ENCODE measurements at regions not wholly inside any gene's neighbourhood (a gene's known extent, or its start where the extent isn't known, plus 50 kb on each side); places are given as distances from the start of the nearest gene placed in this dataset.

- Histone ChIP-seq H3K9me3 (ENCODE audit: control extremely low read depth in 1 of 5, control insufficient read depth in 4 of 5, insufficient read depth in 2 of 5, low read depth in 1 of 5, low read length in 4 of 5) (peaks cover 0 to 7% (median 4%) of the 10 kb centered on the region in 5 experiments), H3K27me3 (replicated peaks in 2 of 5; ENCODE audit: control insufficient read depth in 4 of 5, insufficient read depth in 5 of 5, low read length in 4 of 5) (no peaks in the 10 kb centered on the region), H3K27ac (ENCODE audit: insufficient read depth in 1 of 2, low read depth in 1 of 2, low read length in 2 of 2, poor library complexity in 1 of 2, severe bottlenecking in 2 of 2) (no peak overlapping the region), H3K36me3 (ENCODE audit: control insufficient read depth in 4 of 4, insufficient read depth in 4 of 4, low read length in 3 of 4) (peaks cover 0 to 23% (median 12%) of the 10 kb centered on the region in 4 experiments), H3K4me1 (ENCODE audit: control extremely low read depth in 1 of 4, control insufficient read depth in 4 of 4, insufficient read depth in 4 of 4, low read length in 3 of 4) (peaks cover 0 to 8% (median 0%) of the 10 kb centered on the region in 4 experiments), H3K4me3 (ENCODE audit: control insufficient read depth in 1 of 7, extremely low read depth in 1 of 7, insufficient read depth in 4 of 7, low read depth in 2 of 7, low read length in 6 of 7) (no peak overlapping the region)
- no peak for DNase-seq
- ChIA-PET CTCF (no interaction called here), POLR2A (no interaction called here)
- WGBS (ENCODE audit: insufficient coverage) = no CpG with 5 or more reads among the region's 2 CpGs
Observed at GRCh38 chr6:21764989-21765388, 171.4 kb downstream of the SOX4 start.

DNA sequence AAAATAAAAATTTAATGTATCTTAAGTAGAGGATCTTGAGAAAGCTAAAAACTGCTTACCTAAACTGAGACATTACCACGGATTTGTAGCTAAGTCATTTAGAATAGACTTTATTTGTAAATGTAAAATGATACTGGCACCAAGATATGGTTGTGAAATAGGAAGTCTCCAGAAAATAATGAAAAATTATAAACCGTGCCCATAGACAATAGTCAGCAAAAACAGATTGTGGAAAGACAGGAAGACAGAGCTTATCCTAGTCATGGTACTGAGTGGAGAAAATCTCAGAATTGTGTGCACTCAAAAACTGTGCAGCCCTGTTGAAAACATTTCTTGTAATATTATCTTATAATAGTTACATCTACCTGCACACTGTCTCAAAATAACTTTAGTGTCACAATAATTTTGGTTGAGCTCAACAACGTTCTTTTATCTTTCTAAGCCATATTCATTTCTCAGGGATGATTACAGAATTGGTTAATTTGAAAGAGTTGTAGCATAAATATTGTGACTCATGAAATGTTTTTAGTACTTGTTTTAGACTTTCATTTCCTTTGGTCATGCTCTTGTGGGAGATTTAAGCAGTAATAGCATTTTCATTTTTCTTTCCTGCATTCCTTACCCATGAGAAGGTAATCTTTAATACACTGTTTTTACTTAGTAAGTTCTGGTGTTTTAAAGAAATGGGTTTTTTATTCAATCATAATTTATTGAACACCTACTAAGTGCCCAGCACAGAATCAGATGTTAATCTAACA is 174.5 kb downstream of the SOX4 start:
- Histone ChIP-seq H3K4me3 (ENCODE audit: control insufficient read depth in 1 of 7, extremely low read depth in 1 of 7, insufficient read depth in 4 of 7, low read depth in 2 of 7, low read length in 6 of 7) (no peak overlapping the region), H3K27me3 (replicated peaks in 2 of 5; ENCODE audit: control insufficient read depth in 4 of 5, insufficient read depth in 5 of 5, low read length in 4 of 5) (no peaks in the 10 kb centered on the region), H3K27ac (ENCODE audit: insufficient read depth in 1 of 2, low read depth in 1 of 2, low read length in 2 of 2, poor library complexity in 1 of 2, severe bottlenecking in 2 of 2) (no peak overlapping the region), H3K4me1 (ENCODE audit: control extremely low read depth in 1 of 4, control insufficient read depth in 4 of 4, insufficient read depth in 4 of 4, low read length in 3 of 4) (peaks cover 0 to 8% (median 0%) of the 10 kb centered on the region in 4 experiments), H3K36me3 (ENCODE audit: control insufficient read depth in 4 of 4, insufficient read depth in 4 of 4, low read length in 3 of 4) (peaks cover 0 to 4% (median under 1%) of the 10 kb centered on the region in 4 experiments), H3K9me3 (ENCODE audit: control extremely low read depth in 1 of 5, control insufficient read depth in 4 of 5, insufficient read depth in 2 of 5, low read depth in 1 of 5, low read length in 4 of 5) (no peaks in the 10 kb centered on the region)
- no CpG with 5 or more reads among the region's 3 CpGs for WGBS (ENCODE audit: insufficient coverage)
- CTCF ChIA-PET = interaction anchor here (1.1 to 1.3 kb wide), 2 partner anchors 8 to 173 kb away, joined by 3 read pairs; no protein-coding TSS in a partner anchor
- DNase-seq = peak in 2 of 3 donors; percentile 30 to 53
- POLR2A ChIA-PET = interaction anchor here (0.5 kb wide), 1 partner anchor 9 kb away, joined by 3 read pairs; no protein-coding TSS in a partner anchor

DNA sequence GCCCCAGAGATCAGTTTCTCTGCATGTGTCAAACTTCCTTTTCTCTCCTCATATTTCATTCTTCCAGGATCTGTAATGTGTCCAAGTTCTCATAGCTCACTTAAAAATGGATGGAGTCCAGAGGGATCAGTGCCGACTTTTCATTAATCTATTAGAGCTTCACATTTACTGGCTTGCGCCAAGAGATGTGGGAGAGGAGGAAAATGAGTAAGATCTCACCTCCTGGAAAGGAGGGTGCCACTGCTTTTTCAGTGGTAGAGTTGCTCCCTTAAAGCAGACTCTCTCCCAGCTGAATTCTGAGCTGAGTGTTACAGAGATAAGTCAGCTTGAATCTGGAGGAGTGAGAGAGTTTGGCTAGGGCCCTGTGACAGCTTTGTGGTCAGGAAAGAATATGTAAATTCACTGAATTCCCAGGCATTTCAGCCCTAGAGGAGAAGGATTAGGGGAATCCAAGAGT is 175.9 kb downstream of the SOX4 start:
- ChIA-PET POLR2A (interaction anchor here (0.6 kb wide), 1 partner anchor 293 kb away, joined by 4 read pairs; no protein-coding TSS in a partner anchor), CTCF (interaction anchor here (0.9 to 1.0 kb wide), 2 partner anchors 8 to 181 kb away, joined by 3 read pairs; no protein-coding TSS in a partner anchor)
- H3K36me3 ChIP-seq (ENCODE audit: control insufficient read depth in 4 of 4, insufficient read depth in 4 of 4, low read length in 3 of 4) = peaks cover 0 to 4% (median under 1%) of the 10 kb centered on the region in 4 experiments
- peaks cover 0 to 8% (median 0%) of the 10 kb centered on the region in 4 experiments for H3K4me1 ChIP-seq (ENCODE audit: control extremely low read depth in 1 of 4, control insufficient read depth in 4 of 4, insufficient read depth in 4 of 4, low read length in 3 of 4)
- no peak for DNase-seq
- no peak overlapping the region for H3K27ac ChIP-seq (ENCODE audit: insufficient read depth in 1 of 2, low read depth in 1 of 2, low read length in 2 of 2, poor library complexity in 1 of 2, severe bottlenecking in 2 of 2)
- H3K9me3 ChIP-seq (ENCODE audit: control extremely low read depth in 1 of 5, control insufficient read depth in 4 of 5, insufficient read depth in 2 of 5, low read depth in 1 of 5, low read length in 4 of 5) = no peaks in the 10 kb centered on the region
- H3K4me3 ChIP-seq (ENCODE audit: control insufficient read depth in 1 of 7, extremely low read depth in 1 of 7, insufficient read depth in 4 of 7, low read depth in 2 of 7, low read length in 6 of 7) = no peak overlapping the region
- 100% methylated on average over 2 of the region's 2 CpGs for WGBS (ENCODE audit: insufficient coverage)
- H3K27me3 ChIP-seq (replicated peaks in 2 of 5; ENCODE audit: control insufficient read depth in 4 of 5, insufficient read depth in 5 of 5, low read length in 4 of 5) = no peaks in the 10 kb centered on the region

DNA sequence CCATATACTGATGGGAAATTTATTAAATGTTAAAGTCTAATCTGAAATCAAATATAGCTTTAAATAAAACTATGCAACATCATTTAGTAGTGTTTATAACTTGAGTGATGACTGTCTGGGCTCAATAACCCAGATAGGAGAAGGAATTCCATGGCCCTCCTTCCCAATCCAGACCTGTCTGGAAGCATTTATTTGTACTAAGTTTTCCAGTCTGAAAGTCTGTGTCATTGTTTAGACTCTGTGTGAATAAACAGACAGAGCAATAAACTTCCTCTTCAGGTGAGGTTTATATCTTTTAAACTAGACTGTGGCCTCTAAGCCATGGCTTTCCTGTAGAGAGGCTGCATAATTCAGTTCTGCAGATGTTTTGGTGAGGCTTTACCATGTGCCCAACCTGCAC is 176.4 kb downstream of the SOX4 start:
- POLR2A ChIA-PET = no interaction called here
- H3K27me3 ChIP-seq (replicated peaks in 2 of 5; ENCODE audit: control insufficient read depth in 4 of 5, insufficient read depth in 5 of 5, low read length in 4 of 5) = no peaks in the 10 kb centered on the region
- H3K27ac ChIP-seq (ENCODE audit: insufficient read depth in 1 of 2, low read depth in 1 of 2, low read length in 2 of 2, poor library complexity in 1 of 2, severe bottlenecking in 2 of 2) = no peak overlapping the region
- DNase-seq = no peak
- H3K4me3 ChIP-seq (ENCODE audit: control insufficient read depth in 1 of 7, extremely low read depth in 1 of 7, insufficient read depth in 4 of 7, low read depth in 2 of 7, low read length in 6 of 7) = no peak overlapping the region
- peaks cover 0 to 4% (median 1%) of the 10 kb centered on the region in 4 experiments for H3K36me3 ChIP-seq (ENCODE audit: control insufficient read depth in 4 of 4, insufficient read depth in 4 of 4, low read length in 3 of 4)
- H3K9me3 ChIP-seq (ENCODE audit: control extremely low read depth in 1 of 5, control insufficient read depth in 4 of 5, insufficient read depth in 2 of 5, low read depth in 1 of 5, low read length in 4 of 5) = no peaks in the 10 kb centered on the region
- CTCF ChIA-PET = interaction anchor here (1.0 kb wide), 1 partner anchor 8 kb away, joined by 3 read pairs; no protein-coding TSS in a partner anchor
- peaks cover 0 to 8% (median 0%) of the 10 kb centered on the region in 4 experiments for H3K4me1 ChIP-seq (ENCODE audit: control extremely low read depth in 1 of 4, control insufficient read depth in 4 of 4, insufficient read depth in 4 of 4, low read length in 3 of 4)

GRCh38 chr6:21771626-21772320 is 178.2 kb downstream of the SOX4 start:
- peaks cover 0 to 8% (median 0%) of the 10 kb centered on the region in 4 experiments for H3K4me1 ChIP-seq (ENCODE audit: control extremely low read depth in 1 of 4, control insufficient read depth in 4 of 4, insufficient read depth in 4 of 4, low read length in 3 of 4)
- peaks cover 0 to 6% (median 3%) of the 10 kb centered on the region in 4 experiments for H3K36me3 ChIP-seq (ENCODE audit: control insufficient read depth in 4 of 4, insufficient read depth in 4 of 4, low read length in 3 of 4)
- no peak overlapping the region for H3K4me3 ChIP-seq (ENCODE audit: control insufficient read depth in 1 of 7, extremely low read depth in 1 of 7, insufficient read depth in 4 of 7, low read depth in 2 of 7, low read length in 6 of 7)
- 31% methylated on average over 3 of the region's 4 CpGs for WGBS (ENCODE audit: insufficient coverage)
- no peaks in the 10 kb centered on the region for H3K27me3 ChIP-seq (replicated peaks in 2 of 5; ENCODE audit: control insufficient read depth in 4 of 5, insufficient read depth in 5 of 5, low read length in 4 of 5)
- no peak overlapping the region for H3K27ac ChIP-seq (ENCODE audit: insufficient read depth in 1 of 2, low read depth in 1 of 2, low read length in 2 of 2, poor library complexity in 1 of 2, severe bottlenecking in 2 of 2)
- no peak for DNase-seq
- ChIA-PET POLR2A (no interaction called here), CTCF (no interaction called here)
- no peaks in the 10 kb centered on the region for H3K9me3 ChIP-seq (ENCODE audit: control extremely low read depth in 1 of 5, control insufficient read depth in 4 of 5, insufficient read depth in 2 of 5, low read depth in 1 of 5, low read length in 4 of 5)

DNA sequence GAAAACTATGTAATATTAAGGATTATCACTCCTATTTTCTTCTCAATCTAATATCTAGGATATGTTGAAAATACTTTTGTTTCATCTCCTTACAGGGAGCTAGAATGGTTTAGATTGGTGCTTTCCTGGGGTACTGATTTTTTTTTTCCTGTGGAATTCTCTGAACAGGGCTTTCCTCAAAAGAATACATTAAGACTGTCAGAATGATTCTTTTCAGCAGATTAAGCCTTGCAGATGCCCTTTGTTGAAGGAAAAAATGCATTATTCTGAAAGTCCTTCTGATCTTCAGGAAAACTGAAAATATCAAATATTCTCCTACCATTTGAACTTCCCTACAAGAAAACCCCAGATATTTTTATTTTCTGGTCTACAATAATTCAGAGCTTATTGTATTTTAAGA is 178.9 kb downstream of the SOX4 start:
- no peak overlapping the region for H3K4me3 ChIP-seq (ENCODE audit: control insufficient read depth in 1 of 7, extremely low read depth in 1 of 7, insufficient read depth in 4 of 7, low read depth in 2 of 7, low read length in 6 of 7)
- CTCF ChIA-PET = no interaction called here
- POLR2A ChIA-PET = no interaction called here
- H3K27ac ChIP-seq (ENCODE audit: insufficient read depth in 1 of 2, low read depth in 1 of 2, low read length in 2 of 2, poor library complexity in 1 of 2, severe bottlenecking in 2 of 2) = no peak overlapping the region
- no peak for DNase-seq
- H3K4me1 ChIP-seq (ENCODE audit: control extremely low read depth in 1 of 4, control insufficient read depth in 4 of 4, insufficient read depth in 4 of 4, low read length in 3 of 4) = peaks cover 0 to 8% (median 0%) of the 10 kb centered on the region in 4 experiments
- no peaks in the 10 kb centered on the region for H3K9me3 ChIP-seq (ENCODE audit: control extremely low read depth in 1 of 5, control insufficient read depth in 4 of 5, insufficient read depth in 2 of 5, low read depth in 1 of 5, low read length in 4 of 5)
- H3K36me3 ChIP-seq (ENCODE audit: control insufficient read depth in 4 of 4, insufficient read depth in 4 of 4, low read length in 3 of 4) = peaks cover 0 to 6% (median 3%) of the 10 kb centered on the region in 4 experiments
- H3K27me3 ChIP-seq (replicated peaks in 2 of 5; ENCODE audit: control insufficient read depth in 4 of 5, insufficient read depth in 5 of 5, low read length in 4 of 5) = no peaks in the 10 kb centered on the region
